Skin of body (tissue), 1 donor: ENCODE measurements at regions not wholly inside any gene's neighbourhood (a gene's known extent, or its start where the extent isn't known, plus 50 kb on each side); places are given as distances from the start of the nearest gene placed in this dataset.
A peak's percentile ranks its signal among the peaks of the same experiment; 100 is the strongest.

Experiments
- DNase-seq: peaks from one replicate; lab custom pipeline; 2025; lab: John Stamatoyannopoulos, UW

GRCh38 chr9:121568343-121569265 is 69.0 kb upstream of the GGTA1 start:
- no peak for DNase-seq

GRCh38 chr9:121569266-121569648 is 69.6 kb upstream of the GGTA1 start:
- no peak for DNase-seq

DNA sequence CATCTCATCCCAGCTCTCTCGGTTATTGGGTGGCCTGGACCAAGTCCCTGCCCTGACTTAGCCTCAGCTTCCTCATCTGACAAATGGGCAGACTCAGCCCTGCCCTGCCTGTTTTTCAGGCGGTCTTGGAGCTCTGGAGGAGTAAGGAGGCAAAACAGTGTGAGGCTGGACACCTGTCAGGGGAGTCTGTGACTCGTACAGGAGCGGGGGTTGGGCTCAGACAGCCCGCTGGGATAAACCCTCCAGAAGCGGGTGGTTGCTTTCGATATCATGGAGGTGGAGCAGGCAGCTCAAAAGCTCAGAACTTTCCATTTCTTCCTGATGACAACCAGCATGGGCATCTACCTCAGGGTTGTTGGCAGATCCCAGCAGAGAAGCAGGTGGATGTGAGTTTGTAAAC is 72.9 kb upstream of the GGTA1 start:
- no peak for DNase-seq

GRCh38 chr9:121573717-121574485 is 74.3 kb upstream of the GGTA1 start:
- no peak for DNase-seq

- no peak for DNase-seq
These were observed 75.3 kb upstream of the GGTA1 start for GRCh38 chr9:121574774-121575519.

GRCh38 chr9:121576281-121577075 is 75.0 kb upstream of the DAB2IP start:
- no peak for DNase-seq

- no peak for DNase-seq
These were observed 74.3 kb upstream of the DAB2IP start for GRCh38 chr9:121577166-121577565.

GRCh38 chr9:121577572-121577971 is 73.9 kb upstream of the DAB2IP start:
- no peak for DNase-seq

DNA sequence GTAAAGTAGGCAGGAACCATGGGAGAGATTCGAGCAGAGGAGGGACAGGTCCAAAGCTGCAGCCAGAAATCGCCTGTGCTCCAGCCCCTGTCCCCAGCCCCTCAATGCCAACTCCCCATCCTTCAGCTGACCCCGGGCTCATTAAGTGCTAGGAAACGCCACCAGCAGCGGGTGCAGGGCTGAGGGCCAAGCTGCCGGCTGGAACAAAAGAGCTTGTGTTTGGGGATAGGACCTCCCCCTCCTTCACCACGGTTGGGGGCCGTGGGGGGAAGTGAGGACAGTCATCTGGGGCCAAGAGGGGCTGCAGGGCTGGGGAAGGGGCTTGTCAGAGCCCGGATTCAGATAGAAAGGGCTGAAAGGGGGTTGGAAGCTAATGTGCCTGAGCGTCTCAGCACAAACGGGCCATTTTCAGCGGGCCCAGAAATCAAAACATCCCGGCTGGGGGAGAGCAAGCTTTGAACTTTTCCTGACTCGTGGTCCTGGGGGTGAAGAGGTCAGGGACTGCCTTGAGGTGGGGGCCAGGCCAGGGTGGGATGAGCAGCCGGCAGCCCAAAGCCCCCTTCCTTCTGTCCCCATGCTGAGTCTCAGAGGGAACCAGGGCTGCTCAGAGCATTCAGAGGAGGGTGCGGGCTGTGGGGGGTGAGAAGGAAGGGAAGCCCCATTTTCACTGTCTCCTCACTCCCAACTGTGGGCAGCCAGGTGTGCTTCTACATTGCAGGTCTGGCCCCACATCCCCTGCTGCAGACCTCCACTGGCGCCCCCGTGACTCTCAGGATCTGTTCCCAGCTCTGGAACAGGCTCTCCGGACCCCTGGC is 69.4 kb upstream of the DAB2IP start:
- DNase-seq, result no peak

GRCh38 chr9:121582641-121583040 is 68.8 kb upstream of the DAB2IP start:
- no peak for DNase-seq

DNA sequence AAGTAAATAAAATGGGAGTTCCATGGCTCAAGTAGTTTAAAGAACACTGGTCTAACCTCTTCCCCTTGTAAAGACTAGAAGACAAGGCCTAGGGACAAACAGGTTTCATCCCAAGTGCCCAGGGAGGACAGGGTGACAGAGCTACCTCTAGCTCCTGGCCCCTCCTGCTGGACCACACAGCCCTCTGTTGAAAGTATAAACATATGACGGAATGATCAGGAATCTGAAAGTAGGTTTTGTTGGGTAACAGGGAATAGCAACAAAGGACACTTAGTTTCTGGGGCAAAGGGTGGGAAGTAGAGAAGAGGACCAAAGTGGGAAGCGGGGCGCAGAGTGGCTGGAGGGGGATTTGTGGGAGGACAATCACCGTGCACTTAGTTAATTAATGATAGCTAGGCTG is 67.0 kb upstream of the DAB2IP start:
- DNase-seq, result no peak

DNA sequence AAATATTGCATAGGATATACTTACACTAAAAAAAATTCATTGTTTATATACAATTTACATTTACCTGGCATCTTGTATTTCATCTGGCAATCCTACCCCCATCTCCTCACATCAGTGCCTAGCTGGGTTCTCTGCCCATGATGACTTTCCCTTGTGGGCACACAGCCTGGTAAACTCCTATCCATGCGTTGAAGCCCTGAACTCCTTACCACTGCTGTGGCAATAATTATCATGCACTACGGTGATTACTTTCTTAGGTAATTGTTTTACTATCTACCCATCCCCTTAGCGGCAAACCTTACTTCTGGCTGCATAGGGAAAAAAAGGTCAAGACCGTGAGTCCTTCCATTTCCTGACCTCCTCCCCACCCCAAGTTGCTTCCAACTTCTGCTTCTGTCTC is 63.6 kb upstream of the DAB2IP start:
- DNase-seq, result no peak

GRCh38 chr9:121589986-121590385 is 61.4 kb upstream of the DAB2IP start:
- no peak for DNase-seq

DNA sequence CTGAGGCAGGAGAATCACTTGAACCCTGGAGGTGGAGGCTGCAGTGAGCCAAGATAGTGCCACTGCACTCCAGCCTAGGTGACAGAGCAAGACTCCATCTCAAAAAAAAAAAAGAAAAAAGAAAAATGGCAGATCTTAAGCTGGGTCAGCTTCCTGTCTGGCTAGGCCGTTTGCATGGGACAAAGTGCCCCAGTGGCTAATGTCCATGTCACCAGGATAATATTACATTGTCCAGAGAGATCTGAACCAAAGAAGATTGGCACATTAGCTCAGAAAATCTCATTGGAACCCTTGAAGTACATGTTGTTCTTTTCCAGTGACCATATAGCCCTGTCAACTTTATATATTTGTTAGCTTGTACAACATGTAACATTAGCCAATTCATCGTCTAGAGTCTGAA is 59.2 kb upstream of the DAB2IP start:
- DNase-seq, result no peak

DNA sequence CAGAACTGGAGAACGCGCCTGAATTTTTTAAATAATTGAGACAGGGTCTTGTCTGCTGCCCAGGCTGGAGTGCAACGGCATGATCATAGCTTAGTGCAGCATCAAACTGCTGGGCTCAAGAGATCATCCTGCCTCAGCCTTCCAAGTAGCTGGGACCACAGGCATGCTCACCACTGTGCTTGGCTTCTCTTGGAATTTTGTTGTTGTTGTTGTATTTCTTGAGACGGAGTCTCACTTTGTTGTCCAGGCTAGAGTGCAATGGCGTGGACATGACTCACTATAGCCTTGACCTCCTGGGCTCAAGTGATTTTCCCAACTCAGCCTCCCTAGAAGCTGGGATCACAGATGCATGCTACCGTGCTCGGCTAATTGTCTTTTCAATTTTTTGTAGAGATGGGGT is 58.4 kb upstream of the DAB2IP start:
- DNase-seq, result no peak

GRCh38 chr9:121596515-121596914 is 54.9 kb upstream of the DAB2IP start:
- DNase-seq, result no peak

DNA sequence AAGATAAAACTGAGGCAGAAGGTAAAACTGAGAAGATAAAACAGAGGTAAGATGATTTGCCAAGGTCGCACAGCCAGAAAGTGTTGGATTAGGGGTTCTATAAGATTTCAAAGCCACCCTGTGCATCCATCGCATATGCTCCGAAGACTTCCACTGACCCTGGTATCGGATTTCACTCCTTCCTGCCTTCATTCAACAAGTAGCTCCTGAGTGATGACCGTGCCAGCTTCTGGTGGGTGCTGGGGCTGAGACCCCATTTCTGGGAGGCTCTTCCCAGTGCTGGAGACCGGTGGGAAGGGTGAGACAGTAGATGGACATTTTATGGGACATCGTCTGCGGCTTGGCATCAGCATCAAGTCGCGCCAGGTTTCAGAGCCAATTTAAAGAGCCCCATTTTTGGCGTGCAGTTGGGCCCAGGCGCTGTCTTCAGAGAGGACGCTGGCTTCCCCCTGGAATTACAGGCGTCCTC is 53.7 kb upstream of the DAB2IP start:
- DNase-seq, result no peak

DNA sequence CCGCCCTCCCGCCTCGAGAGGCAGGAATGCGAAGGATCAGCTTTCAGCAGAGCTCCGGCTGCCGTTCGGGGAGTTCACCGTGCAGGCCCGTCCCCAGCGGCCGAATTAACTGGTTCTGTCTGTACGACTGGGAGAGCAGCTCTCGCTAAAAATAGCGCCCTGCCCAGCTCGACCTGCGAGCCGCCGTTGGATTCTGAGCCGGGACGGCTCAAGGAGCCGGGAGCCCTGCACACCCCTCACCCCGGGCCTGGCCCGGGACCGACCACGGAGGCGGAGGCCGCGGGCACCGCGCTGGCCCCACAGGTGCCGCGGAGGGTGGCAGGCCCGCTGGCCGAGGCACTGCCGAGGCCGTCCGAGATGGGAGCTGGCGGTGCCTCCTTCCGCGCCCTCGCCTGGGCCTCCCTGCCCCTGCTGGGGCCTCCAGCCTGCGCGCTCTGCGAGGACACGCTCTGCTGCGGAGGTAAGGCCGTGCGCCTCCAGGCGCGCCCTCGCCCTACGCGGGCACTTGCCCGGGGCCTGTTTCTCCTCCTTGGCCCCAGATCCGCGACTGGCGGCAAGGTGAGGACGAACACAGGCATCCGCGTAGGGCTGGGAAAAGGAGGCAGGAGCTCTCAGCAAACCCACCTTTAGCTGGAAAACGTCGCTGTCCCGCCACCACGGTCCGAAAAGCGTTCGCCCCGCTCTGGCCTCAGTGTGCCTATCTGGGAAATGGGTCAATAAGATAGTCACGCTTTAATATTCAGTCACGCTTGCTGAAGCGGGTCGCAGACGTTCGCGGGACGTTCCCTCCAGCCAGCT is 53.1 kb upstream of the DAB2IP start:
- peak; percentile 59 for DNase-seq
